ENCODE measurements at regions not wholly inside any gene's neighbourhood (a gene's known extent, or its start where the extent isn't known, plus 50 kb on each side); places are given as distances from the start of the nearest gene placed in this dataset.

DNA sequence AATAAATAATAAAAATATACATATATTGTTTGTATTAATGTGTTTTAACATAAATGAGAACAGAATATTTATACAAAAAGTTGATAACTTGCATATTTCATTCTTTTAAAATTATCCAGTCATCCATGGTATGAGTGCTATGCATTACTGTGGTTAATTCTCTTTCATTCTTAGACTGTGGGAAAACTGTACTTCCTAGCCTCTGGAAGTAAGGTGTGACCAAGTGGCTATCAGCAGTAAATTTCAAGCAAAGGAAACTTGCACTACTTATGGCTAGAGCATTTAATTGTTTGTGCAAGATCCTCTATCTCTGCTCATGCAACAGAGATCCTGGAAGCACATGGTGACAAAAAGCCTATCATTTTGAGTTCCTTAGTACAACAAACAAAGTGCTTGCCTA, 1054.5 kb upstream of the PABPC4L start:
- H3K79me2 ChIP-seq (ENCODE audit: control insufficient read depth, insufficient read depth, low read length) = no peaks in the 10 kb centered on the region
- no peak overlapping the region for H3K18ac ChIP-seq (ENCODE audit: low read length)
- H3K9ac ChIP-seq (ENCODE audit: low read length) = no peak overlapping the region
- no peak overlapping the region for H2BK15ac ChIP-seq (replicated peaks; ENCODE audit: low read depth)
- H3K27ac ChIP-seq (ENCODE audit: low read depth, low read length) = no peak overlapping the region
- H2BK5ac ChIP-seq (ENCODE audit: low read length) = no peak overlapping the region
- no peak overlapping the region for H3K4me2 ChIP-seq (ENCODE audit: low read length)
- H3K36me3 ChIP-seq (ENCODE audit: control insufficient read depth, insufficient read depth, low read length) = no peaks in the 10 kb centered on the region
- no peak overlapping the region for H2AK5ac ChIP-seq (ENCODE audit: low read length)
- H3K4ac ChIP-seq (ENCODE audit: low read depth, low read length) = no peak overlapping the region
- H3K23ac ChIP-seq (ENCODE audit: low read length) = no peak overlapping the region
- no peak overlapping the region for H4K8ac ChIP-seq (ENCODE audit: low read depth, low read length)
- H4K5ac ChIP-seq (ENCODE audit: low read length) = no peak overlapping the region
- H3K79me1 ChIP-seq (ENCODE audit: low read length) = no peaks in the 10 kb centered on the region
- no peak overlapping the region for H3K4me3 ChIP-seq (ENCODE audit: low read length)
- no peaks in the 10 kb centered on the region for H3K27me3 ChIP-seq (ENCODE audit: insufficient read depth, low read length, poor library complexity)
- no peak overlapping the region for H3K56ac ChIP-seq (ENCODE audit: low read length)
- DNase-seq = no peak
- no peak overlapping the region for H2BK120ac ChIP-seq (ENCODE audit: low read depth, low read length)
- H3K4me1 ChIP-seq (ENCODE audit: control insufficient read depth, low read depth, low read length) = no peaks in the 10 kb centered on the region

DNA sequence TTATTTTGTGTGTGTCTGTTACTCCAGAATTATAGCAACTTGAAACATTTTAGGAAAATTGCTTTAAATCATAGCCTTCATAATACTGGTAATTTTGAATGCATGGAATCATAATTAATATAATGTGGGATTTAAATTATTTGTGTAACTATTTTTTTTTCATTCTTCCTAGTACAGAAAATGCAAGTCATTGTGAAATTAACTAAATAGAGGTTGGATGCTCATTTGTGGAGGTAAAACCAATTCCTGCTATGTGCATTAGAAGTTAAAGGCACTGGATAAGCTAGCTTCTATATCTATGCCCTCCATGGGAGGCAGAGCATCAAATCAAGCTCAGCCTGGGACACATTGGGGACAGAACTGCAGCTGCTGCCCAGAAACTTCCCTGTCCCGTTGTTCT, 1048.5 kb upstream of the PABPC4L start:
- Histone ChIP-seq H3K27ac (ENCODE audit: low read depth, low read length) (no peak overlapping the region), H3K4ac (ENCODE audit: low read depth, low read length) (no peak overlapping the region), H3K79me2 (ENCODE audit: control insufficient read depth, insufficient read depth, low read length) (no peaks in the 10 kb centered on the region), H4K5ac (ENCODE audit: low read length) (no peak overlapping the region), H3K27me3 (ENCODE audit: insufficient read depth, low read length, poor library complexity) (no peaks in the 10 kb centered on the region), H3K4me1 (ENCODE audit: control insufficient read depth, low read depth, low read length) (no peaks in the 10 kb centered on the region), H2BK15ac (replicated peaks; ENCODE audit: low read depth) (no peak overlapping the region), H3K23ac (ENCODE audit: low read length) (no peak overlapping the region), H3K4me2 (ENCODE audit: low read length) (no peak overlapping the region), H3K36me3 (ENCODE audit: control insufficient read depth, insufficient read depth, low read length) (no peaks in the 10 kb centered on the region), H3K4me3 (ENCODE audit: low read length) (no peak overlapping the region), H3K56ac (ENCODE audit: low read length) (no peak overlapping the region), H3K18ac (ENCODE audit: low read length) (no peak overlapping the region), H3K9ac (ENCODE audit: low read length) (no peak overlapping the region), H2BK120ac (ENCODE audit: low read depth, low read length) (no peak overlapping the region), H2BK5ac (ENCODE audit: low read length) (no peak overlapping the region), H2AK5ac (ENCODE audit: low read length) (no peak overlapping the region), H4K8ac (ENCODE audit: low read depth, low read length) (no peak overlapping the region), H3K79me1 (ENCODE audit: low read length) (no peaks in the 10 kb centered on the region)
- peak; percentile 2 for DNase-seq
- no CpG with 5 or more reads among the region's 1 CpG for WGBS (ENCODE audit: extremely low coverage, insufficient coverage, low lambda C conversion rate)

DNA sequence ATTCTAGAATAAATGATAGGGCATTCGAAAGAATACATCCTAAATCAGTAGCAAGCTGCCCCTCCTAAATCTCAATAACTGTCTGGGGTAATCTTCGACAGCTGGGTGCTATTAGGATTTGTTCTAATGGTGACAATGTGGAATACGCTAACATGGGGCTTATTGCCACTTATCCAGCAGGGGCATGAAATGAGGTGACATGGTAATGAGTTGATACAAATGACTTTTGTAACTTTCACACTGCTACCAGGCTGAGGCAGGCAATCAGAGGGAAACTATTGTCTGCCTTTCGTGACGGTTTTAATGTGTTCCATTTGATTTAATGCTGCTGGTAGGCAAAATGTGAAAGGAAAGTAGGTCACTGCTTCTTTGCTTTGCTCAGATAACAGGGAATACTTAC, 1047.4 kb upstream of the PABPC4L start:
- Histone ChIP-seq H4K8ac (ENCODE audit: low read depth, low read length) (no peak overlapping the region), H3K36me3 (ENCODE audit: control insufficient read depth, insufficient read depth, low read length) (no peaks in the 10 kb centered on the region), H3K18ac (ENCODE audit: low read length) (no peak overlapping the region), H3K4ac (ENCODE audit: low read depth, low read length) (no peak overlapping the region), H3K23ac (ENCODE audit: low read length) (no peak overlapping the region), H3K27me3 (ENCODE audit: insufficient read depth, low read length, poor library complexity) (no peaks in the 10 kb centered on the region), H3K4me1 (ENCODE audit: control insufficient read depth, low read depth, low read length) (no peaks in the 10 kb centered on the region), H3K56ac (ENCODE audit: low read length) (no peak overlapping the region), H2AK5ac (ENCODE audit: low read length) (no peak overlapping the region), H3K79me2 (ENCODE audit: control insufficient read depth, insufficient read depth, low read length) (no peaks in the 10 kb centered on the region), H2BK120ac (ENCODE audit: low read depth, low read length) (no peak overlapping the region), H3K79me1 (ENCODE audit: low read length) (no peaks in the 10 kb centered on the region), H3K4me2 (ENCODE audit: low read length) (no peak overlapping the region), H3K4me3 (ENCODE audit: low read length) (no peak overlapping the region), H4K5ac (ENCODE audit: low read length) (no peak overlapping the region), H3K9ac (ENCODE audit: low read length) (no peak overlapping the region), H3K27ac (ENCODE audit: low read depth, low read length) (no peak overlapping the region), H2BK5ac (ENCODE audit: low read length) (no peak overlapping the region), H2BK15ac (replicated peaks; ENCODE audit: low read depth) (no peak overlapping the region)
- WGBS (ENCODE audit: extremely low coverage, insufficient coverage, low lambda C conversion rate) = no CpG with 5 or more reads among the region's 5 CpGs
- peak; percentile 56 for DNase-seq

DNA sequence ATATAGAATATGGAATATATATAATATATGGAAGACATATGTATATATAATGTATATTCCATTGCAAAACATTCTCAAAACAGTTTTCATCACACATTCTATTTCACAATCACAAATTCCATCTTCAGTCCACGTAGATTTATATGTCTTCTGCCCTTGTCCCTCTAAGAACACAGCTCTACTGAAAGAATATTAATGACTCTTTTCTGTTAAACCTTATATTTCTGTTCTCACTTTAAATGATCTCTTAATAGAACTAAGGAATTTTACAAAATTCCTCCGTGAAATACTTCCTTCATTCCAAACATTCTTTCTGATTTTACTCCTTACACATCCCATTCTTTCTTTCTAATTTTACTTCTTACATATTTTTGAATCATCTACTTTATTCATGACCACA, 1043.1 kb upstream of the PABPC4L start:
- Histone ChIP-seq H3K27ac (ENCODE audit: low read depth, low read length) (no peak overlapping the region), H2BK5ac (ENCODE audit: low read length) (no peak overlapping the region), H4K8ac (ENCODE audit: low read depth, low read length) (no peak overlapping the region), H2BK120ac (ENCODE audit: low read depth, low read length) (no peak overlapping the region), H3K4me2 (ENCODE audit: low read length) (no peak overlapping the region), H3K79me1 (ENCODE audit: low read length) (no peaks in the 10 kb centered on the region), H3K4me1 (ENCODE audit: control insufficient read depth, low read depth, low read length) (peaks cover 2% of the 10 kb centered on the region), H3K56ac (ENCODE audit: low read length) (no peak overlapping the region), H3K9ac (ENCODE audit: low read length) (no peak overlapping the region), H3K4me3 (ENCODE audit: low read length) (no peak overlapping the region), H3K27me3 (ENCODE audit: insufficient read depth, low read length, poor library complexity) (no peaks in the 10 kb centered on the region), H3K23ac (ENCODE audit: low read length) (no peak overlapping the region), H3K79me2 (ENCODE audit: control insufficient read depth, insufficient read depth, low read length) (no peaks in the 10 kb centered on the region), H3K4ac (ENCODE audit: low read depth, low read length) (no peak overlapping the region), H3K18ac (ENCODE audit: low read length) (no peak overlapping the region), H4K5ac (ENCODE audit: low read length) (no peak overlapping the region), H2AK5ac (ENCODE audit: low read length) (no peak overlapping the region), H3K36me3 (ENCODE audit: control insufficient read depth, insufficient read depth, low read length) (no peaks in the 10 kb centered on the region), H2BK15ac (replicated peaks; ENCODE audit: low read depth) (no peak overlapping the region)
- DNase-seq = peak; percentile 16
- WGBS (ENCODE audit: extremely low coverage, insufficient coverage, low lambda C conversion rate) = 100% methylated on average over 1 of the region's 2 CpGs

DNA sequence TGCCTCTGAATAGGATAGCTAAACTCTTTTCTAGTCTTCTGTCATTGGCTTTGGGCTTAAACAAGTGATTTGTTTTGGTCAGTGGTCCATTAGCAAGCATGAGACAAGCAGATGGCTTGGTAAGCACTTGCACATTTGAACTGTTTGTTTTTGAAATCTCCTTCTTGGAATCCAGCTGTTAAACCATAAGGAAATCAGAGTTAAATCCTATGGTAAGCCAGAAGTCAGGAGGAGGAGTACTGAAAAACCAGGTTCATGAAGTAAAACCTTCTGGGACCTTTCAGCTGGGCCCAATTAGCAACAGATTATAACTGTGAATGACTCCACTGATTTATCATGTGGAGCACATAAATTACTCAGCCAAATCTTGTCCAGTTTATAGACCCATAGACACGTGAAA, 1042.5 kb upstream of the PABPC4L start:
- WGBS (ENCODE audit: extremely low coverage, insufficient coverage, low lambda C conversion rate) = no CpG with 5 or more reads among the region's 1 CpG
- Histone ChIP-seq H3K4me1 (ENCODE audit: control insufficient read depth, low read depth, low read length) (peaks cover 2% of the 10 kb centered on the region), H3K9ac (ENCODE audit: low read length) (no peak overlapping the region), H2BK120ac (ENCODE audit: low read depth, low read length) (no peak overlapping the region), H3K4me2 (ENCODE audit: low read length) (no peak overlapping the region), H3K36me3 (ENCODE audit: control insufficient read depth, insufficient read depth, low read length) (no peaks in the 10 kb centered on the region), H2AK5ac (ENCODE audit: low read length) (no peak overlapping the region), H3K4ac (ENCODE audit: low read depth, low read length) (no peak overlapping the region), H3K79me2 (ENCODE audit: control insufficient read depth, insufficient read depth, low read length) (no peaks in the 10 kb centered on the region), H3K27ac (ENCODE audit: low read depth, low read length) (no peak overlapping the region), H3K23ac (ENCODE audit: low read length) (no peak overlapping the region), H4K8ac (ENCODE audit: low read depth, low read length) (no peak overlapping the region), H2BK5ac (ENCODE audit: low read length) (no peak overlapping the region), H3K18ac (ENCODE audit: low read length) (no peak overlapping the region), H3K79me1 (ENCODE audit: low read length) (no peaks in the 10 kb centered on the region), H4K5ac (ENCODE audit: low read length) (no peak overlapping the region), H2BK15ac (replicated peaks; ENCODE audit: low read depth) (no peak overlapping the region), H3K27me3 (ENCODE audit: insufficient read depth, low read length, poor library complexity) (no peaks in the 10 kb centered on the region), H3K4me3 (ENCODE audit: low read length) (no peak overlapping the region), H3K56ac (ENCODE audit: low read length) (no peak overlapping the region)
- peak; percentile 37 for DNase-seq

DNA sequence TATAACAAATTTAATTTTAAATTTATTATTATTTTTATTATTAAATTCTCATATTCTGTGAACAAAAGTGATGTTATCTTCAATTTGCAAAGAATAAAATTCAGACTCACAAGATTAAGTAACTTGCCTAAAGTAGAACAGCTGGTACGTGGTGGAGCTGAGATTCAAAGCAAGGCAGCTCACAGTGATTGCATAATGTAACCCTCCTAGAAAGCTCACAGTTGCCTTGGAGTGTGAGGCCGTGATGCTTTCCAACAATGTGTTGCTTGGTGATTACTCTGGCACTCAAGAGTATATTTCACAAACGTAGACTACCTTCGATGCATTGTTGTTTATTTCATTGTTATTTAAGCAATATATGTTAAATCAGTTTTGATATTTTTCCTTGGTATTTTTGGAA, 1039.2 kb upstream of the PABPC4L start:
- DNase-seq = peak; percentile 11
- H2AK5ac ChIP-seq (ENCODE audit: low read length) = no peak overlapping the region
- peaks cover 2% of the 10 kb centered on the region for H3K4me1 ChIP-seq (ENCODE audit: control insufficient read depth, low read depth, low read length)
- no peaks in the 10 kb centered on the region for H3K79me1 ChIP-seq (ENCODE audit: low read length)
- no peaks in the 10 kb centered on the region for H3K36me3 ChIP-seq (ENCODE audit: control insufficient read depth, insufficient read depth, low read length)
- no peak overlapping the region for H3K27ac ChIP-seq (ENCODE audit: low read depth, low read length)
- no CpG with 5 or more reads among the region's 4 CpGs for WGBS (ENCODE audit: extremely low coverage, insufficient coverage, low lambda C conversion rate)
- H2BK15ac ChIP-seq (replicated peaks; ENCODE audit: low read depth) = no peak overlapping the region
- H2BK5ac ChIP-seq (ENCODE audit: low read length) = no peak overlapping the region
- no peak overlapping the region for H3K23ac ChIP-seq (ENCODE audit: low read length)
- H3K4me3 ChIP-seq (ENCODE audit: low read length) = no peak overlapping the region
- no peaks in the 10 kb centered on the region for H3K79me2 ChIP-seq (ENCODE audit: control insufficient read depth, insufficient read depth, low read length)
- no peak overlapping the region for H3K4ac ChIP-seq (ENCODE audit: low read depth, low read length)
- H2BK120ac ChIP-seq (ENCODE audit: low read depth, low read length) = no peak overlapping the region
- H3K56ac ChIP-seq (ENCODE audit: low read length) = no peak overlapping the region
- H4K5ac ChIP-seq (ENCODE audit: low read length) = no peak overlapping the region
- no peaks in the 10 kb centered on the region for H3K27me3 ChIP-seq (ENCODE audit: insufficient read depth, low read length, poor library complexity)
- H4K8ac ChIP-seq (ENCODE audit: low read depth, low read length) = no peak overlapping the region
- no peak overlapping the region for H3K9ac ChIP-seq (ENCODE audit: low read length)
- H3K18ac ChIP-seq (ENCODE audit: low read length) = no peak overlapping the region
- no peak overlapping the region for H3K4me2 ChIP-seq (ENCODE audit: low read length)
